ENCODE measurements at regions not wholly inside any gene's neighbourhood (a gene's known extent, or its start where the extent isn't known, plus 50 kb on each side); places are given as distances from the start of the nearest gene placed in this dataset.

- TF ChIP-seq CTCF (IDR thresholded peaks at IDR 0.05) (no peak), POLR2A (IDR thresholded peaks at IDR 0.05) (no peak)
These were observed 172.4 kb upstream of the CXCR4 start for GRCh38 chr2:136290326-136290725.

Measured in thyroid gland (tissue), 4 donors.